GM23248 (cell line): ENCODE measurements at regions not wholly inside any gene's neighbourhood (a gene's known extent, or its start where the extent isn't known, plus 50 kb on each side); places are given as distances from the start of the nearest gene placed in this dataset.
A peak's percentile ranks its signal among the peaks of the same experiment; 100 is the strongest.

Experiments used
- DNase-seq: peaks from one replicate; pipeline ENCODE4 v3.0.0-alpha.2; 2015
- H2AFZ ChIP-seq: fragments of 200-600 bp; sonication (generic); 2 replicates; pipeline ENCODE4 v1.6.1; 2016; ENCODE audit warnings: antibody characterized with exemption
- H3F3A ChIP-seq: fragments of 200-600 bp; sonication (generic); 2 replicates; pipeline ENCODE4 v1.6.1; 2016; ENCODE audit warnings: mild to moderate bottlenecking, antibody characterized with exemption, mixed run types; ENCODE audit not compliant: insufficient read depth
- H3K27ac ChIP-seq: fragments of 200-600 bp; sonication (generic); 2 replicates; pipeline ENCODE4 v1.5.1; 2016; ENCODE audit warnings: mild to moderate bottlenecking
- H3K27me3 ChIP-seq: fragments of 200-600 bp; sonication (generic); replicated peaks from 2 replicates; pipeline ENCODE4 v1.6.1; 2016; ENCODE audit warnings: mild to moderate bottlenecking; ENCODE audit not compliant: insufficient read depth
- H3K36me3 ChIP-seq: fragments of 200-600 bp; sonication (generic); 2 replicates; pipeline ENCODE4 v1.6.1; 2016; ENCODE audit warnings: low read depth, mild to moderate bottlenecking
- H3K4me1 ChIP-seq: fragments of 200-600 bp; sonication (generic); 2 replicates; pipeline ENCODE4 v1.6.1; 2016; ENCODE audit warnings: mild to moderate bottlenecking; ENCODE audit not compliant: insufficient read depth
- H3K4me2 ChIP-seq: fragments of 200-600 bp; sonication (generic); one replicate; pipeline ENCODE4 v1.6.1; 2016; ENCODE audit warnings: mild to moderate bottlenecking; ENCODE audit not compliant: unreplicated experiment
- H3K4me3 ChIP-seq: fragments of 200-600 bp; sonication (generic); 2 replicates; pipeline ENCODE4 v1.5.1; 2016; ENCODE audit warnings: mild to moderate bottlenecking
- H3K79me2 ChIP-seq: fragments of 200-600 bp; sonication (generic); 2 replicates; pipeline ENCODE4 v1.6.1; 2016; ENCODE audit warnings: mild to moderate bottlenecking; ENCODE audit not compliant: insufficient read depth
- H3K9ac ChIP-seq: fragments of 200-600 bp; sonication (generic); 2 replicates; pipeline ENCODE4 v1.6.1; 2016; ENCODE audit warnings: mild to moderate bottlenecking
- H3K9me2 ChIP-seq: fragments of 200-600 bp; sonication (generic); 2 replicates; pipeline ENCODE4 v1.6.1; 2016; ENCODE audit warnings: mixed run types, mild to moderate bottlenecking, moderate library complexity; ENCODE audit not compliant: insufficient read depth
- H3K9me3 ChIP-seq: fragments of 200-600 bp; sonication (generic); one replicate; pipeline ENCODE4 v1.6.1; 2017; ENCODE audit warnings: low read depth
- H4K20me1 ChIP-seq: fragments of 200-600 bp; sonication (generic); 2 replicates; pipeline ENCODE4 v1.6.0; 2016; ENCODE audit not compliant: insufficient read depth
- EZH2 ChIP-seq: fragments of 200-600 bp; sonication (generic); IDR thresholded peaks from 2 replicates; pipeline ENCODE4 v1.6.1; 2018; ENCODE audit warnings: antibody characterized with exemption, mild to moderate bottlenecking; ENCODE audit not compliant: insufficient read depth, poor library complexity, severe bottlenecking
- EZH2phosphoT487 ChIP-seq: fragments of 200-600 bp; sonication (generic); IDR thresholded peaks from 2 replicates; pipeline ENCODE4 v1.6.1; 2018; ENCODE audit warnings: antibody characterized with exemption, moderate library complexity, mild to moderate bottlenecking, low read depth; ENCODE audit not compliant: insufficient read depth
- WGBS, 2 experiments: methylation state at CpG; one replicate each; pipeline ENCODE4 v1.1.6; 2015 to 2017; ENCODE audit warnings: low lambda C conversion rate in 2 of 2, low coverage in 1 of 2; ENCODE audit errors: missing lambda C conversion rate in 2 of 2; 5-methylcytosine and 5-hydroxymethylcytosine counted together
- in situ Hi-C: fragments of 300-500 bp; cut with MboI; formaldehyde crosslinking; loops from 2 replicates; pipeline ENCODE4 v1.15.0; 2020

DNA sequence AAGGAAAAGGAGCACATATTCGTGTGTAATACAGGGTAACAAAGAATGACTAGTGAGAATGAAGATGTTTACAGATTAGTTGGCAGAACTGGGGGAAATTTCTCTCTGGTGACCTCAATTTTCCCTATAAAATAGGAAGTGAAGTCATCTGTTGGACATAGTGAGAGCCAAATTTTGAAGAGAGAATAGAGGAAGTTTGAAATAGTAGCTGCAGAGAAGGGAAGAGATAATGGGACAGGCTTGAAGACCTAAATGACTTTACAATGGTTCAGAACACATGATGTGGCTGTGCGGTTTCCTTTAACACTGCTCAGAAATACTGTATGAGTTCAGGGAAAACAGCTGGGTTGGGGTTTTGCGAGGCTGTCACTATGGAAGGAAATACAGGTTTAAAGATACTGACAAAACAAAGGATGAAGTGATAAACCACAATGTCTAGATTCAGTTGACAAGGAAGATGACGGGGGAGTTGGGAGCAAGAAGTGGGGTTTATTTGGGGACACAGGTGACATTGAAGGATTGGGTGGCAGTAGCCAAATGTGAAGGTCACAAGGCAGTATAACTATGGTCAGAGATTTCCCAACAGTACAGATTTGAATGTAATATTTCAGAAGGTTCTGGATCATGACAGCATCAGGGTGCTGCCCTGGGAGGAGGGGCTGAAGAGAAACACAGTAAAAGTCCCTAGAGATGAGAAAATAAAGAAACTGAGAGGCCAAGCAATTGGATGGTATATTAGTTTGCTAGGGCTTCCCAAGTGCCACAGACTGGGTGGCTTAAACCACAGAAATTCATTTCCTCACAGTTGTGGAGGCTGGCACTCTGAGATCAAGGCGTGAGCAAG is 82.6 kb upstream of the TANK start:
- peak; percentile 82 for DNase-seq
- H3K27ac ChIP-seq = peak overlapping the region; percentile 45; the same call in 1 of the 2 replicates
- H3K9ac ChIP-seq = no peak overlapping the region
- H3K9me2 ChIP-seq = no peaks in the 10 kb centered on the region
- H3K27me3 ChIP-seq = no peaks in the 10 kb centered on the region
- WGBS, 2 experiments = 42 to 50% methylated on average over 5 of the region's 5 CpGs
- no peaks in the 10 kb centered on the region for H4K20me1 ChIP-seq
- H3F3A ChIP-seq = 0 out of 2 replicates have a peak, but pooled peaks cover 7% of the 10 kb centered on the region
- H2AFZ ChIP-seq = no peak overlapping the region
- in situ Hi-C loops = no loop called here
- peak overlapping the region; percentile 22 for H3K4me2 ChIP-seq
- H3K4me1 ChIP-seq = no peaks in the 10 kb centered on the region; the same call in 1 of the 2 replicates
- H3K36me3 ChIP-seq = no peaks in the 10 kb centered on the region
- TF ChIP-seq EZH2phosphoT487 = no peak
- no peak for TF ChIP-seq EZH2
- no peaks in the 10 kb centered on the region for H3K79me2 ChIP-seq
- no peak overlapping the region for H3K4me3 ChIP-seq
- no peaks in the 10 kb centered on the region for H3K9me3 ChIP-seq

DNA sequence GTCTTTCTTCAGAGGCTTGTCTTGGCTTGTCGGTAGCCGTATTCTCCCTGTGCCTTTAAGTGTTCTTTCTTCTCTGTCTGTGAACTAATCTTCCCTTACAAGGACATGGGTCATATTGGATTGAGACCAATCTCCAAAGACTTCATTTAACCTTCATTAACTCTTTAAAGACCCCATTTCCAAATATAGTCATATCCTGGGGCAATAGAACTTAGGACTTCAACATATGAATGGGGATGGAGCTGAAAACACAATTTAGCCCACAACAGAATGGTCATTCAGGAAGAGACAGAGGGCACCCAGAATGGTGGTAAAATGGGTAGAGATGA is 82.1 kb upstream of the TANK start:
- Histone ChIP-seq H3K4me3 (no peak overlapping the region), H2AFZ (no peak overlapping the region), H3K79me2 (no peaks in the 10 kb centered on the region), H3K4me1 (no peaks in the 10 kb centered on the region; the same call in 1 of the 2 replicates), H3K9me2 (no peaks in the 10 kb centered on the region), H3F3A (0 out of 2 replicates have a peak, but pooled peaks cover 7% of the 10 kb centered on the region), H3K27me3 (no peaks in the 10 kb centered on the region), H3K9ac (no peak overlapping the region), H3K4me2 (no peak overlapping the region), H3K9me3 (no peaks in the 10 kb centered on the region), H4K20me1 (no peaks in the 10 kb centered on the region), H3K36me3 (no peaks in the 10 kb centered on the region), H3K27ac (no peak overlapping the region)
- WGBS, 2 experiments = 97 to 98% methylated on average over 2 of the region's 2 CpGs
- DNase-seq = no peak
- in situ Hi-C loops = no loop called here
- no peak for TF ChIP-seq EZH2
- no peak for TF ChIP-seq EZH2phosphoT487

DNA sequence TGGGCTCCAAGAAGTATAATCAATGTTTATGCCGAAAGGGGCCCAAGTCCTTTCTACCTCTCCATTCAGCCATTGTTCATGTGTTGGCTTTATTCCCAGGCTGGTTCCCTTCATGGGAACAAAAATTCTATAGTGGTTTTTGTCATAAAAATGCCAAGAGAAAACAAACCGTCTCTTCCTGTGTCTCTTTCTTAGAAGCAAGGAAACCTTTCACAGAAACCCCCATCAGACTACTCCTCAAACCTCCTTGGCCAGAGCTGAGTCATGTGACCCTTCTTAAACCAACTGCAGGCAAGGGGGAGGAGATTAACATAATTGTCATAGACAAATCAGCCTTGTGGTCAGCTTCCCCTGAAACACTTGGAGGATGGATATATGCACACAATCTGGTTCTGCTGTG is 75.1 kb upstream of the TANK start:
- TF ChIP-seq EZH2 (no peak), EZH2phosphoT487 (no peak)
- H3K27ac ChIP-seq = no peak overlapping the region
- H3K4me2 ChIP-seq = no peak overlapping the region
- no peak overlapping the region for H3K9ac ChIP-seq
- in situ Hi-C loops = no loop called here
- H3K4me1 ChIP-seq = no peaks in the 10 kb centered on the region
- H3K36me3 ChIP-seq = no peaks in the 10 kb centered on the region
- no peak overlapping the region for H3K4me3 ChIP-seq
- H3K9me2 ChIP-seq = no peaks in the 10 kb centered on the region
- H3F3A ChIP-seq = no peaks in the 10 kb centered on the region
- no peaks in the 10 kb centered on the region for H3K79me2 ChIP-seq
- WGBS, 2 experiments = 71 to 78% methylated on average over 2 of the region's 2 CpGs
- H4K20me1 ChIP-seq = no peaks in the 10 kb centered on the region
- H2AFZ ChIP-seq = no peak overlapping the region
- no peaks in the 10 kb centered on the region for H3K27me3 ChIP-seq
- no peaks in the 10 kb centered on the region for H3K9me3 ChIP-seq
- DNase-seq = no peak

DNA sequence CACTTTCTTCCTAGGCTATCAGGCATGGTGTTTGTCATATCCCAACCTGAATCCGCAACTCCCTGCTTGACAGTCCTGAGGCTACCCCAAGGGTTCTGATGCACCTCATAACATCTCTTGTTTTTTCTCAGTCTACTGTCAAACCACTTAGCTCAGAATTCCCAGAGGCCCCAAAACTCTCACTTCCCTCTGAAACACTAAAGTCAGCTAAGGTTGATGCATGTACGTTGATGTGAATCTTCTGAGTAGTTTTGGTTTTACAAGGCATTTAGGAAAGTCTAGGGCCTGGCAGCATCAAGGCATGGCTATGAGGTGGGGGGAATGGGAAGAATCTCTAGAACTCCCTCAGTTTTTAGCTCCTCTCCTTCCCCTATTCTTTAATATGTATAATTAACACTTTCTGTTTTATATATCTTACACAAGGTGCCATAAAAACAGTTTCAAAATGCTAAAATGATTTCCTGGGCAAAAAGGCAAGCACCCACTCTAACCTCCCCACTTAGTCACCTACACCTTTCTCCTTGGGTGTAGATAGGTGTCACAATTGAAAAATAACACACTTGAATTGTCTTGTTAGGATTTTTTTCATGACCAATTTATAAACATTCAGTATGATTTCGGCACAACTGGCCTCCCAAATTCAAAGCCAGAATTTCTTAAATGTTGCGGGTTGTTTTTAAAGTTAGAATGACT is 71.4 kb upstream of the TANK start:
- Histone ChIP-seq H3K9me2 (no peaks in the 10 kb centered on the region), H3K27ac (no peak overlapping the region), H3K9ac (no peak overlapping the region), H3K4me3 (no peak overlapping the region), H4K20me1 (no peaks in the 10 kb centered on the region), H3K27me3 (no peaks in the 10 kb centered on the region), H3K9me3 (no peaks in the 10 kb centered on the region), H3K4me1 (no peaks in the 10 kb centered on the region), H3K36me3 (no peaks in the 10 kb centered on the region), H3F3A (no peaks in the 10 kb centered on the region), H3K4me2 (no peak overlapping the region), H3K79me2 (no peaks in the 10 kb centered on the region), H2AFZ (no peak overlapping the region)
- 87 to 88% methylated on average over 4 of the region's 4 CpGs for WGBS, 2 experiments
- no peak for DNase-seq
- in situ Hi-C loops = no loop called here
- TF ChIP-seq EZH2 (no peak), EZH2phosphoT487 (no peak)
